ENCODE measurements at regions not wholly inside any gene's neighbourhood (a gene's known extent, or its start where the extent isn't known, plus 50 kb on each side); places are given as distances from the start of the nearest gene placed in this dataset.

- no peak for TF ChIP-seq PBX3 (CRISPR knock-in tag; IDR thresholded peaks at IDR 0.05)
- TF ChIP-seq CTCF (tag by site-specific recombination; IDR thresholded peaks at IDR 0.05), result no peak
- no peak for TF ChIP-seq ZFP37 (tag by site-specific recombination; IDR thresholded peaks at IDR 0.05)
- TF ChIP-seq TSHZ1 (tag by site-specific recombination; IDR thresholded peaks at IDR 0.05; ENCODE audit: borderline replicate concordance), result no peak
- TF ChIP-seq ZNF324 (tag by site-specific recombination; IDR thresholded peaks at IDR 0.05), result no peak
- TF ChIP-seq MYNN (tag by site-specific recombination; IDR thresholded peaks at IDR 0.05; ENCODE audit: borderline replicate concordance), result no peak
These were observed 60.9 kb downstream of the HES1 start for GRCh38 chr3:194196876-194197275.
